Right lobe of liver (tissue), 4 donors: ENCODE measurements at regions not wholly inside any gene's neighbourhood (a gene's known extent, or its start where the extent isn't known, plus 50 kb on each side); places are given as distances from the start of the nearest gene placed in this dataset.

Experiments used
- CTCF ChIP-seq, 4 donors: fragments of 200-600 bp in 3 of 4; fragments of 450-650 bp in 1 of 4; IDR thresholded peaks; one replicate each; pipeline versions ENCODE4 v1.5.1 to v1.8.0; 2016 to 2022; ENCODE audit warnings: antibody characterized with exemption in 4 of 4, mild to moderate bottlenecking in 2 of 4
- POLR2A ChIP-seq: fragments of 450-650 bp; IDR thresholded peaks from one replicate; pipeline ENCODE4 v1.6.1; 2017; ENCODE audit warnings: antibody characterized with exemption, mild to moderate bottlenecking
- donor health status: DM: no; HTN: no; CAD: no.
- donor health status: DM: no; HTN: no; CAD: no.
- donor health status: DM: no; HTN: yes; CAD: no.

- no peak for TF ChIP-seq CTCF (IDR thresholded peaks at IDR 0.05)
- no peak for TF ChIP-seq POLR2A
Measured at GRCh38 chr10:88156341-88156740, 292.9 kb downstream of the PTEN start.
